HG02981 (cell line): ENCODE measurements at regions not wholly inside any gene's neighbourhood (a gene's known extent, or its start where the extent isn't known, plus 50 kb on each side); places are given as distances from the start of the nearest gene placed in this dataset.

ENCODE experiments used
- ATAC-seq: cut with Tn5 transposase; IDR thresholded peaks from one replicate; pipeline ENCODE4 v1.9.1; 2021; ENCODE audit warnings: mild to moderate bottlenecking, moderate library complexity; ENCODE audit not compliant: unreplicated experiment

GRCh38 chr2:117067900-117068299 is 746.6 kb upstream of the DDX18 start:
- no peak for ATAC-seq

DNA sequence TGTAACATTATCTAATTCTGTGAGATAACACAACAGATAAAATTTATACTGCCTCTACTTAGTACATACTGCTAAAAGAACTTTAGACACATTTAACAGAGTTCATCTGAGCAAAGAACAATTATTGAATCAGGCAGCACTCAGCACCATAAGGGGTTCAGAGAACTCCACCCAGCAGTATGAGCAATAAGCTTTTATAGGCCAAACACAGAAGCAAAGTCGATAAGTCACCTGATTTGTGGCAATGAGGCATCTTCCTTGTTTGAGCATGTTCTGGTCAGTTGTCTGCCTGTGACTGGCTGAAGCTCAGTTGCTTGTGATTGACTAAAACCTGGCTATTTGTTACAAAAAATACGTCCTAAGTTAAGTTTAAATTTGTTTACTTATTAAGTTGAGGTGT is 746.1 kb upstream of the DDX18 start:
- no peak for ATAC-seq

- ATAC-seq = no peak
Measured at GRCh38 chr2:117071556-117072102, 742.9 kb upstream of the DDX18 start.

- ATAC-seq = no peak
Measured at GRCh38 chr2:117074756-117075155, 739.7 kb upstream of the DDX18 start.

DNA sequence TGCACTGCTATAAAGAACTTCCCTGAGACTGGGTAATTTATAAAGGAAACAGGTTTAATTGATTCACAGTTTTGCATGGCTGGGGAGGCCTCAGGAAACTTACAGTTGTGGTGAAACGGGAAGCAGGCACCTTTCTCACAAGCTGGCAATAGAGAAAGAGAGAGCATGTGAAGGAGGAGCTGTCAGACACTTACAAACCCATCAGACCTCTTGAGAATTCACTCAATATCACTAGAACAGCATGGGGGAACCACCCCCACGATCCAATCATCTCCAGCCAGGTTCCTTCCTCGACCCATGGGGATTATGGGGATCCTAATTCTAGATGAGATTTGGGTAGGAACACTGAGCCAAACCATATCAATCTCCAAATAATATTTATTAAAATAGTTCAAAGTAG is 729.2 kb upstream of the DDX18 start:
- no peak for ATAC-seq

DNA sequence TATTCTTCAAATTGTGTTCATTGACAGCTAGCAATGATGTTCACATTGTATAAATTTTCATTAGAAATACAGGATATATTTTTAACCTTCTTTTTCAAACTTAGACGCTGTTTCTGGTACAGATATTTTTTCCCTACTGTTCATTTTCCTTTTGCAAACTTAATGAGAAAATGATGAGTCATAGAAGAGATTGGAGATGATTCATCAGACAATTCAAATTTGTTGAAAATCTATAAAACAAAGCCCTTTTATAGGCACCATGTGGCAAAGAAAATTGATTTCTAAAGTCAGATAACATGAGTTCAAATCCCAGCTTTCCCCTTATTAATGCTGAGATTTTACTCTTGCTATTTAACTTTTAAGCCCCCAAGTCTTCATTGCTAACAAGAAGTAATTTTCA is 728.8 kb upstream of the DDX18 start:
- no peak for ATAC-seq

- no peak for ATAC-seq
Measured at GRCh38 chr2:117086174-117086942, 728.1 kb upstream of the DDX18 start.

DNA sequence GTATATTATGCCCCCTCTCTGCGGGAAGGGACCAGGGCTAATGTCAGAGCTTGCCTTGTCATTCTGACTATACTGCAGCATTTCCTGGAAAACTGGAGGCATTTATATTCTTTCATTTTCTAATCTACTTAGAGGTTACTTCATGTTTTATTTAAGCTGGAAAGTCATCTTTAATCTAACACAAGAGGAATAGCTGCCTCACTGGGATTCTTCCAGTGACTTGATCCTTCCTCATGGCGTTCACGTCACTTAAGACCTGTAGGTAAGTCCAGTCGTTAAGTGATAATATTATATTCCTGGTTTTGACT is 727.6 kb upstream of the DDX18 start:
- ATAC-seq = no peak

- no peak for ATAC-seq
Measured at GRCh38 chr2:117087535-117088291, 726.8 kb upstream of the DDX18 start.

GRCh38 chr2:117091041-117091837 is 723.3 kb upstream of the DDX18 start:
- no peak for ATAC-seq

GRCh38 chr2:117101613-117102012 is 712.9 kb upstream of the DDX18 start:
- ATAC-seq = no peak

- no peak for ATAC-seq
Measured at GRCh38 chr2:117108741-117109267, 705.7 kb upstream of the DDX18 start.

DNA sequence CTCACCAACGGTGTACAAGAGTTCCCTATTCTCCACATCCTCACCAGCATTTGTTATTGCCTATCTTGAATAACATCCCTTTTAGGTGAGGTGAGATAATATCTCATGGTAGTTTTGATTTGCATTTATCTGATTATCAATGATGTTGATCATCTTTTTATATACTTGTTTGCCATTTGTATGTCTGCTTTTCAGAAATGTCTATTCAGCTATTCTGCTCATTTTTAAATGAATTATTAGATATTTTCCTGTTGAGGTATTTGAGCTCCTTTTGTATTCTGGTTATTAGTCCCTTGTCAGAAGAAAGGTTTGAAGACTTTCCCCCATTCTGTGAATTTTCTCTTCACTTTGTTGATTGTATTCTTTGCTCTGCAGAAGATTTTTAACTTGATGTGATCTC is 695.5 kb upstream of the DDX18 start:
- ATAC-seq = no peak

- no peak for ATAC-seq
Measured at GRCh38 chr2:117123362-117123761, 691.1 kb upstream of the DDX18 start.

DNA sequence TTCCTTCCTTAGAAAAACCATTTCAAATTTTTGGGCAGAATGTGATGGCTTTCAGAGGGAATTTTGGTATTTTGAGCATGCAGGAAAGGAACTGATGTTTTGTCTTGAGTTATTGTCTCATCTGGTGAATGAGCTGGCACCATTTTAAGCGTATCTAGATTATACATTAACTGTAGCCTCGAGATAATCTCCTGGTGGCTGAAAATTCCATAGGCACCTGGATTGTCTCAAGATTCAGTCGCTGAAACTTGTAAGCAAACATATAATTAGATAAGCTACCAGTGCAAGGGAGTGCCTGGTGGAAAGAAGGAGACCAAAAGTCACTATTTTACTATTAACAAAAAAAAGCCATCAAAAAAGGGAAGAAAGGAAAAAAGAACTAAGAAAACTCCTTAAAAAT is 687.8 kb upstream of the DDX18 start:
- ATAC-seq = no peak

GRCh38 chr2:117127680-117128079 is 686.8 kb upstream of the DDX18 start:
- ATAC-seq = no peak

- no peak for ATAC-seq
Measured at GRCh38 chr2:117128461-117128860, 686.0 kb upstream of the DDX18 start.

GRCh38 chr2:117137371-117137770 is 677.1 kb upstream of the DDX18 start:
- no peak for ATAC-seq

GRCh38 chr2:117169036-117169765 is 645.3 kb upstream of the DDX18 start:
- no peak for ATAC-seq

DNA sequence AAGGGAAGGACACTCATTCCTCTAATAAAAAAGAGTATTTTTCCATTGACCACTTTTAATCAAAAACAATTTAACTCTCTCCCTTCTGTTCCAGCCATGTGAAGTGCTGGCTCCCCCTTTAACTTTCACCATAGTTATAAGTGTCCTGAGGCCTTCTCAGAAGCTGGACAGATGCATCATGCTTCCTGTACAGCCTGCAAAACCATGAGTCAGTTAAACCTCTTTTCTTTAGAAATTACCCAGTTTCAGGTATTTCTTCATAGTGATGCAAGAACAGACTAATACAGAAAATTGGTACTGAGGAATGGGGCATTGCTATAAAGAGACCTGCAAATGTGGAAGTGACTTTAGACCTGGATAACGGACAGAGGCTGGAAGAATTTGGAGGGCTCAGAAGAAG is 643.6 kb upstream of the DDX18 start:
- ATAC-seq = no peak

- ATAC-seq = no peak
Measured at GRCh38 chr2:117179405-117179804, 635.1 kb upstream of the DDX18 start.
